Left lung (tissue), 4 donors: ENCODE measurements at regions not wholly inside any gene's neighbourhood (a gene's known extent, or its start where the extent isn't known, plus 50 kb on each side); places are given as distances from the start of the nearest gene placed in this dataset.

ENCODE experiments used
- ATAC-seq: fragments of 200-7000 bp; cut with Tn5 transposase; one replicate; pipeline ENCODE4 v1.9.1; 2020; ENCODE audit warnings: moderate library complexity
- DNase-seq, 4 donors: peaks; one replicate each; pipeline ENCODE4 v3.0.0-alpha.2; 2013 to 2020
- H3K27ac ChIP-seq, 2 donors: fragments of 200-600 bp; sonication (generic) in 1 of 2; one replicate each; pipeline versions ENCODE4 v1.5.0 to v1.8.0; 2020 to 2021
- H3K27me3 ChIP-seq, 2 donors: fragments of 200-600 bp; sonication (generic) in 1 of 2; one replicate each; pipeline versions ENCODE4 v1.5.0 to v1.8.0; 2020 to 2021
- H3K36me3 ChIP-seq, 2 donors: fragments of 200-600 bp; sonication (generic) in 1 of 2; one replicate each; pipeline versions ENCODE4 v1.5.0 to v1.8.0; 2020 to 2021
- H3K4me1 ChIP-seq, 2 donors: fragments of 200-600 bp; one replicate each; pipeline ENCODE4 v1.8.0; 2021
- H3K4me3 ChIP-seq, 2 donors: fragments of 200-600 bp; sonication (generic) in 1 of 2; one replicate each; pipeline versions ENCODE4 v1.5.0 to v1.8.0; 2020 to 2021; ENCODE audit warnings: mild to moderate bottlenecking in 1 of 2
- H3K9me3 ChIP-seq, 2 donors: fragments of 200-600 bp; sonication (generic) in 1 of 2; one replicate each; pipeline versions ENCODE4 v1.5.0 to v1.8.0; 2020 to 2021
- CTCF ChIP-seq, 2 donors: fragments of 200-600 bp; sonication (generic) in 1 of 2; IDR thresholded peaks; one replicate each; pipeline versions ENCODE4 v1.5.0 to v1.8.0; 2021; ENCODE audit warnings: antibody characterized with exemption in 2 of 2
- intact Hi-C, 2 donors: fragments of 100-400 bp; cut with DNase I; formaldehyde crosslinking; loops; one replicate each; pipeline versions ENCODE4 v1.11.2 to v1.14.2; 2022
- donor health status: DM: no; HTN: yes; CAD: no.
- donor health status: DM: no; HTN: no; CAD: no.

GRCh38 chr13:73593199-73593765 is 534.5 kb downstream of the KLF5 start:
- ATAC-seq (no peak), DNase-seq (no peak)
- no peaks in the 10 kb centered on the region for H3K27me3 ChIP-seq
- no peak overlapping the region for H3K27ac ChIP-seq
- no peaks in the 10 kb centered on the region for H3K36me3 ChIP-seq
- no peaks in the 10 kb centered on the region for H3K4me1 ChIP-seq
- H3K9me3 ChIP-seq: no peaks in the 10 kb centered on the region
- intact Hi-C loops: no loop called here
- no peak overlapping the region for H3K4me3 ChIP-seq
- no peak for TF ChIP-seq CTCF (IDR thresholded peaks at IDR 0.05)

DNA sequence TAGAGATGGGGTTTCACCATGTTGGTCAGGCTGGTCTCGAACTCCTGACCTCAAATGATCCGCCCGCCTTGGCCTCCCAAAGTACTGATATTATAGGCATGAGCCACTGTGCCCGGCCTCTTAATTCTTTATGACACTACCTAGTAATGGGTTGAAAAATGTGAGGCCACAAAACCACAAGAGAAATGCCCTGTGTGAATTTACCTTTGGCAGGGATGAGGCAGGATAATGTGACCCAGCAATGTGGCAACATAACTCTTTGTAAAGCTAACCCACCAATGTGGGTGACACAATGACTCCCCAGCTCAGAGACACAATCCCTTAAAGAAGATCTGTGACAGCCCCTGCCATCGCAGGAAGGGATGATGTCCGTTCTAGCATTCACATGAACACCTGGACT is 533.1 kb downstream of the KLF5 start:
- Histone ChIP-seq H3K4me3 (no peak overlapping the region), H3K4me1 (no peaks in the 10 kb centered on the region), H3K27ac (no peak overlapping the region), H3K9me3 (no peaks in the 10 kb centered on the region), H3K36me3 (no peaks in the 10 kb centered on the region), H3K27me3 (no peaks in the 10 kb centered on the region)
- DNase-seq (no peak), ATAC-seq (no peak)
- no peak for TF ChIP-seq CTCF (IDR thresholded peaks at IDR 0.05)
- intact Hi-C loops: no loop called here

- H3K27me3 ChIP-seq: no peaks in the 10 kb centered on the region
Observed at GRCh38 chr13:73590795-73591194, 532.0 kb downstream of the KLF5 start.

DNA sequence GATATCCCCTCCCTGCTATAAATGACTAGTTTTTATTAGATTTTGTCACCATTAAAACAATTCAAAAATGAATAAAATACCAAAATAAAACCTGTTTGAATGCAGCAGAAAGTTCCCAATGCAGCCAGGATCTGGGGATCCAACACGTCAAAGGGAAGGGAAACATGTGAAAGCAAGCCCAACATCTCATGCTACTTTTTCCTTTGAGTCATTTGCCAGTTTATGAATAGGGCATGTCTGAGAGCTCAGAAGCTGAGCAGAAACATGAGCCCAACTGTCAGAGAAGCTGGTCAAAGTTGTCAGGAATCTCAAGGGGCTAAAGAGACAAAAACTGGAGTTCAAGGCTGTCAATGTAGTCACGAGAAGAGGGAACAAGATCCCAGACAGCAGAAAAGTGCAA is 526.4 kb downstream of the KLF5 start:
- no peak for TF ChIP-seq CTCF (IDR thresholded peaks at IDR 0.05)
- no peak for DNase-seq
- intact Hi-C loops: no loop called here
- no peak for ATAC-seq
- Histone ChIP-seq H3K27ac (no peak overlapping the region), H3K9me3 (peaks cover 0 to 3% of the 10 kb centered on the region in 2 donors), H3K4me1 (no peaks in the 10 kb centered on the region), H3K4me3 (no peak overlapping the region), H3K36me3 (no peaks in the 10 kb centered on the region), H3K27me3 (no peaks in the 10 kb centered on the region)

More at GRCh38 chr13:73590795-73591194, 532.0 kb downstream of the KLF5 start:
- no peaks in the 10 kb centered on the region for H3K36me3 ChIP-seq
- ATAC-seq: no peak
- intact Hi-C loops: no loop called here
- H3K4me3 ChIP-seq: no peak overlapping the region
- peaks cover 0 to 1% of the 10 kb centered on the region in 2 donors for H3K9me3 ChIP-seq
- no peak for TF ChIP-seq CTCF (IDR thresholded peaks at IDR 0.05)
- no peaks in the 10 kb centered on the region for H3K4me1 ChIP-seq
- no peak for DNase-seq
- H3K27ac ChIP-seq: no peak overlapping the region

DNA sequence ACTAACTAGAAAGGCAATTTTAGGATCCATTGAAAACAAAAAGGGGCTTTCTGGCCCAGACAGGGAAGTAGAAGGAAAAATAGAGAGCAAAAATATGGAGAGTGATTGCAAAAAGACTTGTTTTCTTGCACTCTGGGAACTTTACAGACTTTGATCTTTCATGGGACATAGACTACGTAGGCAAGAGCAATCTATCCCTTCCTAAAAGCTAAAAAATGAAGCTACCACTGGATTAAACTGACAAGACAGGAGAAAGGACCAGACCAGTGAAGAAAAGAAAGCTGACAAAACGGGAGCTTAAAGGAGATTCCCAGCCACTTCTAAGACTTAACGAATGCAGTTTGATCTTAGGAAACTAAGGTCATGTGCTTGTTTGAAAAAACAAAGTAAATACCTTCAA is 524.5 kb downstream of the KLF5 start:
- peak; percentile 17 for ATAC-seq
- intact Hi-C loops: no loop called here
- Histone ChIP-seq H3K4me1 (no peaks in the 10 kb centered on the region), H3K9me3 (peaks cover 0 to 3% of the 10 kb centered on the region in 2 donors), H3K36me3 (no peaks in the 10 kb centered on the region), H3K27ac (peak overlapping the region in 1 of 2 donors; percentile 15), H3K4me3 (no peak overlapping the region), H3K27me3 (no peaks in the 10 kb centered on the region)
- DNase-seq: no peak
- TF ChIP-seq CTCF (IDR thresholded peaks at IDR 0.05): no peak
